ENCODE measurements at regions not wholly inside any gene's neighbourhood (a gene's known extent, or its start where the extent isn't known, plus 50 kb on each side); places are given as distances from the start of the nearest gene placed in this dataset.

- TF ChIP-seq CTCF (IDR thresholded peaks at IDR 0.05; ENCODE audit: low read depth, low read length): no peak
- DNase-seq (ENCODE audit: low read depth, low spot score): no peak
- no peak overlapping the region for H3K27ac ChIP-seq (ENCODE audit: low read depth, low read length)
- no peaks in the 10 kb centered on the region; the same call in 1 of the 2 replicates for H3K9me3 ChIP-seq (ENCODE audit: control insufficient read depth, insufficient read depth, low read length)
- H3K4me3 ChIP-seq (ENCODE audit: low read depth, low read length): no peak overlapping the region
- ChIA-PET CTCF (interaction anchor here (1.4 kb wide), 1 partner anchor 221 kb away, joined by 5 read pairs; no protein-coding TSS in a partner anchor), POLR2A (no interaction called here)
- peaks cover 34% of the 10 kb centered on the region for H3K27me3 ChIP-seq (ENCODE audit: control insufficient read depth, insufficient read depth, low read length)
Measured at GRCh38 chr1:47505267-47505666, 67.4 kb downstream of the FOXD2 start.

- H3K27me3 ChIP-seq (ENCODE audit: control insufficient read depth, insufficient read depth, low read length): peaks cover 38% of the 10 kb centered on the region
- ChIA-PET CTCF (interaction anchor here (1.0 to 1.4 kb wide), 2 partner anchors 68 to 220 kb away, joined by 4 to 5 read pairs; partner anchors contain the start of gene FOXD2), POLR2A (no interaction called here)
- DNase-seq (ENCODE audit: low read depth, low spot score): no peak
- H3K9me3 ChIP-seq (ENCODE audit: control insufficient read depth, insufficient read depth, low read length): no peaks in the 10 kb centered on the region; the same call in 1 of the 2 replicates
- TF ChIP-seq CTCF (IDR thresholded peaks at IDR 0.05; ENCODE audit: low read depth, low read length): no peak
- H3K27ac ChIP-seq (ENCODE audit: low read depth, low read length): no peak overlapping the region
- no peak overlapping the region for H3K4me3 ChIP-seq (ENCODE audit: low read depth, low read length)
Measured at GRCh38 chr1:47506053-47506452, 68.2 kb downstream of the FOXD2 start.

- no peak for TF ChIP-seq CTCF (IDR thresholded peaks at IDR 0.05; ENCODE audit: low read depth, low read length)
- no peaks in the 10 kb centered on the region; the same call in 1 of the 2 replicates for H3K9me3 ChIP-seq (ENCODE audit: control insufficient read depth, insufficient read depth, low read length)
- no peak overlapping the region for H3K4me3 ChIP-seq (ENCODE audit: low read depth, low read length)
- no peak for DNase-seq (ENCODE audit: low read depth, low spot score)
- H3K27ac ChIP-seq (ENCODE audit: low read depth, low read length): no peak overlapping the region
- ChIA-PET CTCF (interaction anchor here (0.6 to 1.3 kb wide), 3 partner anchors 9 to 70 kb away, joined by 3 to 5 read pairs (median 3); partner anchors contain the start of gene FOXD2), POLR2A (no interaction called here)
- peaks cover 38% of the 10 kb centered on the region for H3K27me3 ChIP-seq (ENCODE audit: control insufficient read depth, insufficient read depth, low read length)
Measured at GRCh38 chr1:47507144-47507543, 69.3 kb downstream of the FOXD2 start.

- ChIA-PET CTCF (interaction anchor here (0.6 to 1.3 kb wide), 3 partner anchors 9 to 71 kb away, joined by 3 to 5 read pairs (median 3); partner anchors contain the start of gene FOXD2), POLR2A (no interaction called here)
- H3K9me3 ChIP-seq (ENCODE audit: control insufficient read depth, insufficient read depth, low read length): no peaks in the 10 kb centered on the region; the same call in 1 of the 2 replicates
- no peak overlapping the region for H3K4me3 ChIP-seq (ENCODE audit: low read depth, low read length)
- no peak for TF ChIP-seq CTCF (IDR thresholded peaks at IDR 0.05; ENCODE audit: low read depth, low read length)
- peaks cover 38% of the 10 kb centered on the region for H3K27me3 ChIP-seq (ENCODE audit: control insufficient read depth, insufficient read depth, low read length)
- H3K27ac ChIP-seq (ENCODE audit: low read depth, low read length): no peak overlapping the region
- no peak for DNase-seq (ENCODE audit: low read depth, low spot score)
Measured at GRCh38 chr1:47507881-47508701, 70.2 kb downstream of the FOXD2 start.
